ENCODE measurements at regions not wholly inside any gene's neighbourhood (a gene's known extent, or its start where the extent isn't known, plus 50 kb on each side); places are given as distances from the start of the nearest gene placed in this dataset.

DNA sequence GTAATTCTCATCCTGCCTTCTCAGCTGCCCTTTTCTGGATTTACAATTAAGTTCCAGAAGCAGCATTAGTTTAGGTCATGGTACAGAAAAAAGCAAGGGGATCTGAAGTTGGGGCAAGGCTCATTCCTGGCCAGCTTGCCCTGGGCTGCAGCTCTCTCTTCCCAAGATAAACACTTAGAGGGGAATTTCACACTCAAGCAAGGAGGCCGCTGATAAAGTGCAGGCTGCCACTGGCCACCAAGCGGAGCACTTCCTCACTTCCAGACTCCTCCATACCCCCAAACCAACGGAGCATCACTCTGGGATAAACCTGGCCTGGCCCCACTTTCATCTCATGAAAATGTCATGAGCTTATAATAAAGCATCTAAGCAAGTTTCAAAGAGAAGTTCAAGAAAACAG is 445.5 kb upstream of the MKI67 start:
- H3K27me3 ChIP-seq = no peaks in the 10 kb centered on the region
- no peak for DNase-seq
- no peaks in the 10 kb centered on the region for H3K36me3 ChIP-seq
- H3K4me1 ChIP-seq = peaks cover 0 to 6% (median 0%) of the 10 kb centered on the region in 4 donors
- TF ChIP-seq POLR2AphosphoS5 (IDR thresholded peaks at IDR 0.05) = no peak
- TF ChIP-seq, protein P1, sequence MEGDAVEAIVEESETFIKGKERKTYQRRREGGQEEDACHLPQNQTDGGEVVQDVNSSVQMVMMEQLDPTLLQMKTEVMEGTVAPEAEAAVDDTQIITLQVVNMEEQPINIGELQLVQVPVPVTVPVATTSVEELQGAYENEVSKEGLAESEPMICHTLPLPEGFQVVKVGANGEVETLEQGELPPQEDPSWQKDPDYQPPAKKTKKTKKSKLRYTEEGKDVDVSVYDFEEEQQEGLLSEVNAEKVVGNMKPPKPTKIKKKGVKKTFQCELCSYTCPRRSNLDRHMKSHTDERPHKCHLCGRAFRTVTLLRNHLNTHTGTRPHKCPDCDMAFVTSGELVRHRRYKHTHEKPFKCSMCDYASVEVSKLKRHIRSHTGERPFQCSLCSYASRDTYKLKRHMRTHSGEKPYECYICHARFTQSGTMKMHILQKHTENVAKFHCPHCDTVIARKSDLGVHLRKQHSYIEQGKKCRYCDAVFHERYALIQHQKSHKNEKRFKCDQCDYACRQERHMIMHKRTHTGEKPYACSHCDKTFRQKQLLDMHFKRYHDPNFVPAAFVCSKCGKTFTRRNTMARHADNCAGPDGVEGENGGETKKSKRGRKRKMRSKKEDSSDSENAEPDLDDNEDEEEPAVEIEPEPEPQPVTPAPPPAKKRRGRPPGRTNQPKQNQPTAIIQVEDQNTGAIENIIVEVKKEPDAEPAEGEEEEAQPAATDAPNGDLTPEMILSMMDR (IDR thresholded peaks at IDR 0.05) = no peak
- TF ChIP-seq EP300 (IDR thresholded peaks at IDR 0.05) = no peak
- no peak for TF ChIP-seq POLR2A (IDR thresholded peaks at IDR 0.05)
- intact Hi-C loops (cut with DNase I) = no loop called here
- no peak overlapping the region for H3K27ac ChIP-seq
- WGBS, 2 donors = 54 to 68% methylated on average over 3 of the region's 3 CpGs
- no peak overlapping the region for H3K4me3 ChIP-seq
- H3K9me3 ChIP-seq = no peaks in the 10 kb centered on the region

- Histone ChIP-seq H3K27me3 (no peaks in the 10 kb centered on the region), H3K4me3 (no peak overlapping the region), H3K4me1 (peaks cover 0 to 2% (median 0%) of the 10 kb centered on the region in 4 donors), H3K36me3 (no peaks in the 10 kb centered on the region), H3K9me3 (no peaks in the 10 kb centered on the region), H3K27ac (no peak overlapping the region)
- intact Hi-C loops (cut with DNase I) = no loop called here
- DNase-seq = no peak
- 85 to 88% methylated on average over 7 of the region's 7 CpGs for WGBS, 2 donors
- TF ChIP-seq EP300 (IDR thresholded peaks at IDR 0.05) = no peak
These were observed 446.5 kb upstream of the MKI67 start for GRCh38 chr10:128572696-128573095.

- no peaks in the 10 kb centered on the region for H3K9me3 ChIP-seq
- no peak for DNase-seq
- no peaks in the 10 kb centered on the region for H3K36me3 ChIP-seq
- no peak overlapping the region for H3K4me3 ChIP-seq
- no peaks in the 10 kb centered on the region for H3K27me3 ChIP-seq
- no peak for TF ChIP-seq POLR2A (IDR thresholded peaks at IDR 0.05)
- H3K27ac ChIP-seq = no peak overlapping the region
- 87 to 89% methylated on average over 15 of the region's 15 CpGs for WGBS, 2 donors
- H3K4me1 ChIP-seq = no peaks in the 10 kb centered on the region
- intact Hi-C loops (cut with DNase I) = no loop called here
These were observed 447.1 kb upstream of the MKI67 start for GRCh38 chr10:128573281-128573845.

DNA sequence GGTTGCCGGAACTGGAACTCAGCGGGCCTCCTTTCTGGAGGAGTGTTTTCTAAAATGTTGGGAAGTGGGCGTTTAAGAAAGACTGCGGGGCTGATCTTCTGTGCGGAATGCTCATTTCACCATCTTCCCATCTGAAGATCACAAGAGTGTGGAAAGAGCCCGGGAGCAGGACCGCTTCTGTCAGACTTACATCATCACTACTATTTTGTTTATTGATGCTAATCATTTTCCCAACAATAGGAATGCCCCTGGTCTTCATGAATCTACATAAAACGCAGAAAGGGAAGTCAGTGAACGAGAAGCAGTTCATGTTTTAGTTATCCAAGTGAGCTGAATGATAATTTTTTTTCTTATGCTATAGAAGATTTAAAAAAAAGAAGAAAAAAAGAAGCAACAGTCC is 447.8 kb upstream of the MKI67 start:
- Histone ChIP-seq H3K4me1 (no peaks in the 10 kb centered on the region), H3K9me3 (no peaks in the 10 kb centered on the region), H3K36me3 (no peaks in the 10 kb centered on the region), H3K27me3 (no peaks in the 10 kb centered on the region), H3K4me3 (no peak overlapping the region), H3K27ac (no peak overlapping the region)
- intact Hi-C loops (cut with DNase I) = no loop called here
- no peak for DNase-seq
- 83 to 88% methylated on average over 9 of the region's 9 CpGs for WGBS, 2 donors
- TF ChIP-seq POLR2A (IDR thresholded peaks at IDR 0.05) (no peak), EP300 (IDR thresholded peaks at IDR 0.05) (no peak), POLR2AphosphoS5 (IDR thresholded peaks at IDR 0.05) (no peak)
- TF ChIP-seq, protein P1 (IDR thresholded peaks at IDR 0.05) = no peak

DNA sequence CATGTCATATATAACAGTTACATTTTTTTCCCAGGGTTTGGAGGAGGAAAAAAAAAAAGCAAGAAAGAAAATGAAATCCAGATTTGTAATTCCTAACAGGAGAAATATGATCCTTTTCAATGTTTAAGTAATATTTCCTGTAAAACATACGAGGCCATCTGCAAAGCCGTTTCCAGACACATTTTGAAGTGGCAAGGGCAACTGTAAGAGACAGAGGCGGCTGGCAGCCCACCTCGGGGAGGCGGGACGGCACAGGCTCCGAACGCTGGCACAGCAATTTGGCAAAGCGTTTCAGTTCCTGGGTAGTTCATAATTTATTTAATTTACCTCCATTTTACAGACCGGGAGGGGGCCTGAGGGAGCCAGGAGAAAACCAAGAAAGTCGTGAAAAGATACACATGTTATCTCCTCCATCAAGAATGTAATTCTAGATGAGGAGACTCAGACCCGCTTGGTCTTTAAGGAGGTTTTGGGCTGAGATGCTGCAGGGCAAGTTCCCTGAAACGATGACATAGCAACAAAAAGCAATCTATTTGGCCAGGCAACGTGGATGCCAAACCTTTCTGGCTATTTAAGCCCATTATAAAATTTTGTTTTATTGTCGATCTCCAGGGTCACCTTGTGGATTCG is 448.5 kb upstream of the MKI67 start:
- 68 to 71% methylated on average over 16 of the region's 16 CpGs for WGBS, 2 donors
- no peak overlapping the region for H3K27ac ChIP-seq
- intact Hi-C loops (cut with DNase I) = no loop called here
- H3K9me3 ChIP-seq = no peaks in the 10 kb centered on the region
- TF ChIP-seq POLR2AphosphoS5 (IDR thresholded peaks at IDR 0.05) (no peak), POLR2A (IDR thresholded peaks at IDR 0.05) (no peak), EP300 (IDR thresholded peaks at IDR 0.05) (no peak)
- TF ChIP-seq, protein P1 (IDR thresholded peaks at IDR 0.05) = no peak
- H3K27me3 ChIP-seq = no peaks in the 10 kb centered on the region
- no peaks in the 10 kb centered on the region for H3K4me1 ChIP-seq
- no peak overlapping the region for H3K4me3 ChIP-seq
- no peak for DNase-seq
- H3K36me3 ChIP-seq = no peaks in the 10 kb centered on the region

GRCh38 chr10:128575761-128576160 is 449.5 kb upstream of the MKI67 start:
- Histone ChIP-seq H3K4me3 (no peak overlapping the region), H3K27ac (no peak overlapping the region), H3K4me1 (no peaks in the 10 kb centered on the region), H3K9me3 (no peaks in the 10 kb centered on the region), H3K27me3 (no peaks in the 10 kb centered on the region), H3K36me3 (no peaks in the 10 kb centered on the region)
- DNase-seq = no peak
- TF ChIP-seq EP300 (IDR thresholded peaks at IDR 0.05) (no peak), POLR2A (IDR thresholded peaks at IDR 0.05) (no peak), POLR2AphosphoS5 (IDR thresholded peaks at IDR 0.05) (no peak)
- TF ChIP-seq, protein P1 (IDR thresholded peaks at IDR 0.05) = no peak
- intact Hi-C loops (cut with DNase I) = no loop called here
- 91 to 93% methylated on average over 2 of the region's 2 CpGs for WGBS, 2 donors

All from sigmoid colon (tissue), 6 donors.